Spleen (tissue), 11 donors: ENCODE measurements at regions not wholly inside any gene's neighbourhood (a gene's known extent, or its start where the extent isn't known, plus 50 kb on each side); places are given as distances from the start of the nearest gene placed in this dataset.

Experiments used
- DNase-seq: peaks from one replicate; pipeline ENCODE4 v3.0.0-alpha.2; 2020
- H3K27ac ChIP-seq, 8 donors: fragments of 200-600 bp; sonication (generic) in 7 of 8; 1 replicate in 4 of 8; 2 replicates in 4 of 8; pipeline versions ENCODE4 v1.5.0 to v1.8.0; 2016 to 2021; ENCODE audit warnings: inconsistent platforms in 4 of 8, mild to moderate bottlenecking in 4 of 8, moderate library complexity in 1 of 8
- H3K27me3 ChIP-seq, 7 donors: fragments of 200-600 bp; sonication (generic) in 6 of 7; replicated peaks in 1 of 7; 1 replicate in 4 of 7; 2 replicates in 3 of 7; pipeline versions ENCODE4 v1.5.0 to v1.8.0; 2016 to 2021; ENCODE audit warnings: inconsistent platforms in 3 of 7, mild to moderate bottlenecking in 1 of 7
- H3K36me3 ChIP-seq, 6 donors: fragments of 200-600 bp; sonication (generic) in 5 of 6; 1 replicate in 4 of 6; 2 replicates in 2 of 6; pipeline versions ENCODE4 v1.5.0 to v1.8.0; 2016 to 2021; ENCODE audit warnings: inconsistent platforms in 2 of 6
- H3K4me1 ChIP-seq, 6 donors: fragments of 200-600 bp; sonication (generic) in 5 of 6; 1 replicate in 3 of 6; 2 replicates in 3 of 6; pipeline versions ENCODE4 v1.5.0 to v1.8.0; 2016 to 2021; ENCODE audit warnings: inconsistent platforms in 3 of 6
- H3K4me3 ChIP-seq, 8 donors: fragments of 200-600 bp; sonication (generic) in 7 of 8; 1 replicate in 4 of 8; 2 replicates in 4 of 8; pipeline versions ENCODE4 v1.5.0 to v1.8.0; 2016 to 2021; ENCODE audit warnings: inconsistent platforms in 4 of 8, mild to moderate bottlenecking in 4 of 8, moderate library complexity in 2 of 8
- H3K9me3 ChIP-seq, 8 donors: fragments of 200-600 bp; sonication (generic) in 7 of 8; 1 replicate in 4 of 8; 2 replicates in 4 of 8; pipeline versions ENCODE4 v1.5.0 to v1.8.0; 2016 to 2021; ENCODE audit warnings: inconsistent platforms in 4 of 8
- CTCF ChIP-seq, 11 experiments: fragments of 200-600 bp in 7 of 11; fragments of 450-650 bp in 4 of 11; sonication (generic) in 4 of 11; IDR thresholded peaks in 8 of 11; conservative IDR thresholded peaks in 3 of 11; 1 replicate in 7 of 11; 2 replicates in 4 of 11; pipeline versions ENCODE4 v1.4.0 to v1.8.0; 2016 to 2021; ENCODE audit warnings: antibody characterized with exemption in 11 of 11, inconsistent platforms in 4 of 11, mild to moderate bottlenecking in 1 of 11
- POLR2A ChIP-seq, 3 donors: fragments of 450-650 bp; IDR thresholded peaks; one replicate each; pipeline ENCODE4 v1.5.1; 2017; ENCODE audit warnings: antibody characterized with exemption in 3 of 3, mild to moderate bottlenecking in 1 of 3
- POLR2AphosphoS5 ChIP-seq, 3 donors: sonication (generic); formaldehyde crosslinking; IDR thresholded peaks; one replicate each; pipeline ENCODE4 v1.5.1; 2017; ENCODE audit warnings: antibody characterized with exemption in 3 of 3
- WGBS, 5 donors: extraction: QIAGEN DNeasy Blood & Tissue Kit in 3 of 5; methylation state at CpG; one replicate each; pipeline versions ENCODE4 v1.1.5 to v1.1.7; 2013 to 2018; 5-methylcytosine and 5-hydroxymethylcytosine counted together
- intact Hi-C: fragments of 100-400 bp; cut with DNase I; formaldehyde crosslinking; loops from one replicate; pipeline ENCODE4 v1.15.0; 2023; ENCODE audit warnings: low total_unique reads
- donor health status: healthy with polysubstance abuse.
- donor health status: DM: no; HTN: no; CAD: no; lungs with moderate emphysema.
- donor health status: DM: no; HTN: no; CAD: no.
- donor health status: Bipolar disorder and iron deficiency.
- donor health status: healthy.
- donor health status: DM: no; HTN: no; CAD: no.
- donor health status: DM: yes; HTN: yes; CAD: no.

- Histone ChIP-seq H3K27me3 (no peaks in the 10 kb centered on the region), H3K9me3 (no peaks in the 10 kb centered on the region), H3K36me3 (no peaks in the 10 kb centered on the region), H3K27ac (no peak overlapping the region), H3K4me3 (no peak overlapping the region), H3K4me1 (no peaks in the 10 kb centered on the region)
- DNase-seq, result no peak
- no peak for TF ChIP-seq CTCF (IDR thresholded peaks at IDR 0.05 in 8 of 11, conservative IDR thresholded peaks at IDR 0.05 in 3 of 11)
- TF ChIP-seq POLR2AphosphoS5 (IDR thresholded peaks at IDR 0.05), result no peak
- TF ChIP-seq POLR2A (IDR thresholded peaks at IDR 0.05), result no peak
- 81 to 95% (median 83%) methylated on average over 1 of the region's 1 CpG for WGBS, 5 donors
- intact Hi-C loops, result no loop called here
Observed at GRCh38 chr4:54378461-54378860, 149.4 kb downstream of the PDGFRA start.

- Histone ChIP-seq H3K27me3 (no peaks in the 10 kb centered on the region), H3K4me3 (no peak overlapping the region), H3K27ac (no peak overlapping the region), H3K36me3 (no peaks in the 10 kb centered on the region), H3K9me3 (peaks cover 0 to 6% (median 0%) of the 10 kb centered on the region in 8 donors), H3K4me1 (no peaks in the 10 kb centered on the region)
- 80 to 91% (median 84%) methylated on average over 5 of the region's 5 CpGs for WGBS, 5 donors
- no peak for TF ChIP-seq CTCF (IDR thresholded peaks at IDR 0.05 in 8 of 11, conservative IDR thresholded peaks at IDR 0.05 in 3 of 11)
- TF ChIP-seq POLR2A (IDR thresholded peaks at IDR 0.05), result no peak
- TF ChIP-seq POLR2AphosphoS5 (IDR thresholded peaks at IDR 0.05), result no peak
- intact Hi-C loops, result loop anchor here (10.0 kb wide), 1 partner anchor 61 kb away; no protein-coding TSS in a partner anchor
- DNase-seq, result no peak
Observed at GRCh38 chr4:54384152-54384551, 155.1 kb downstream of the PDGFRA start.

- intact Hi-C loops, result loop anchor here (10.0 kb wide), 1 partner anchor 60 kb away; no protein-coding TSS in a partner anchor
- Histone ChIP-seq H3K4me1 (no peaks in the 10 kb centered on the region), H3K4me3 (no peak overlapping the region), H3K27me3 (no peaks in the 10 kb centered on the region), H3K27ac (no peak overlapping the region), H3K9me3 (peaks cover 0 to 6% (median 0%) of the 10 kb centered on the region in 8 donors), H3K36me3 (no peaks in the 10 kb centered on the region)
- TF ChIP-seq CTCF (IDR thresholded peaks at IDR 0.05 in 8 of 11, conservative IDR thresholded peaks at IDR 0.05 in 3 of 11) (peak in 10 of 11 experiments; percentile 15 to 59 (median 45)), POLR2A (IDR thresholded peaks at IDR 0.05) (no peak)
- DNase-seq, result no peak
- 21 to 35% (median 23%) methylated on average over 6 of the region's 6 CpGs for WGBS, 5 donors
Observed at GRCh38 chr4:54384563-54384962, 155.5 kb downstream of the PDGFRA start.

GRCh38 chr4:54386042-54386669 lies 157.1 kb downstream of the PDGFRA start:
- no peaks in the 10 kb centered on the region for H3K36me3 ChIP-seq
- no peak overlapping the region for H3K4me3 ChIP-seq
- intact Hi-C loops, result loop anchor here (10.0 kb wide), 1 partner anchor 59 kb away; no protein-coding TSS in a partner anchor
- H3K27me3 ChIP-seq, result no peaks in the 10 kb centered on the region
- no peaks in the 10 kb centered on the region for H3K4me1 ChIP-seq
- 78 to 90% (median 84%) methylated on average over 10 of the region's 10 CpGs for WGBS, 5 donors
- no peak for DNase-seq
- peaks cover 0 to 6% (median 0%) of the 10 kb centered on the region in 8 donors for H3K9me3 ChIP-seq
- no peak for TF ChIP-seq POLR2A (IDR thresholded peaks at IDR 0.05)
- TF ChIP-seq POLR2AphosphoS5 (IDR thresholded peaks at IDR 0.05), result no peak
- TF ChIP-seq CTCF (IDR thresholded peaks at IDR 0.05 in 8 of 11, conservative IDR thresholded peaks at IDR 0.05 in 3 of 11), result no peak
- H3K27ac ChIP-seq, result no peak overlapping the region
